Osteocyte (in vitro differentiated cells): ENCODE measurements at regions not wholly inside any gene's neighbourhood (a gene's known extent, or its start where the extent isn't known, plus 50 kb on each side); places are given as distances from the start of the nearest gene placed in this dataset.

Experiments
- DNase-seq: peaks from one replicate; pipeline ENCODE4 v3.0.0; 2021; ENCODE audit warnings: mixed read lengths; ENCODE audit not compliant: unreplicated experiment; ENCODE audit errors: extremely low spot score
- H3K27ac Mint-ChIP-seq: one replicate; pipeline ENCODE4 v1.8.0; 2021; ENCODE audit warnings: mild to moderate bottlenecking, mixed read lengths; ENCODE audit not compliant: unreplicated experiment
- H3K27me3 Mint-ChIP-seq: one replicate; pipeline ENCODE4 v1.8.0; 2021; ENCODE audit warnings: mixed read lengths; ENCODE audit not compliant: unreplicated experiment
- H3K36me3 Mint-ChIP-seq: one replicate; pipeline ENCODE4 v1.8.0; 2021; ENCODE audit warnings: mixed read lengths; ENCODE audit not compliant: unreplicated experiment
- H3K4me1 Mint-ChIP-seq: one replicate; pipeline ENCODE4 v1.8.0; 2021; ENCODE audit warnings: mixed read lengths; ENCODE audit not compliant: unreplicated experiment
- H3K4me3 Mint-ChIP-seq: one replicate; pipeline ENCODE4 v1.8.0; 2021; ENCODE audit warnings: mild to moderate bottlenecking, moderate library complexity, mixed read lengths; ENCODE audit not compliant: unreplicated experiment
- H3K9me3 Mint-ChIP-seq: one replicate; pipeline ENCODE4 v1.8.0; 2021; ENCODE audit warnings: mixed read lengths; ENCODE audit not compliant: unreplicated experiment
- CTCF ChIP-seq: fragments of 200-600 bp; sonication (generic); IDR thresholded peaks from 2 replicates; pipeline ENCODE4 v1.5.0; 2021; ENCODE audit warnings: antibody characterized with exemption, mild to moderate bottlenecking, moderate library complexity

- Mint-ChIP-seq H3K4me1 (no peaks in the 10 kb centered on the region), H3K27me3 (no peaks in the 10 kb centered on the region), H3K4me3 (no peak overlapping the region), H3K9me3 (no peaks in the 10 kb centered on the region), H3K27ac (no peak overlapping the region), H3K36me3 (no peaks in the 10 kb centered on the region)
- no peak for TF ChIP-seq CTCF
- DNase-seq, result no peak
Measured at GRCh38 chr20:11281768-11282167, 608.0 kb upstream of the JAG1 start.

- no peaks in the 10 kb centered on the region for H3K27me3 Mint-ChIP-seq
- no peak for DNase-seq
Measured at GRCh38 chr20:11287126-11287525, 613.3 kb upstream of the JAG1 start.

GRCh38 chr20:11296221-11296620, 621.5 kb upstream of the BTBD3 start:
- no peak overlapping the region for H3K4me3 Mint-ChIP-seq
- H3K27ac Mint-ChIP-seq, result no peak overlapping the region
- peaks cover 5% of the 10 kb centered on the region for H3K36me3 Mint-ChIP-seq
- peaks cover 2% of the 10 kb centered on the region for H3K4me1 Mint-ChIP-seq
- TF ChIP-seq CTCF, result no peak
- no peak for DNase-seq
- no peaks in the 10 kb centered on the region for H3K27me3 Mint-ChIP-seq
- peaks cover 3% of the 10 kb centered on the region for H3K9me3 Mint-ChIP-seq

More at GRCh38 chr20:11287126-11287525, 613.3 kb upstream of the JAG1 start:
- Mint-ChIP-seq H3K27ac (no peak overlapping the region), H3K36me3 (no peaks in the 10 kb centered on the region), H3K4me3 (no peak overlapping the region), H3K9me3 (no peaks in the 10 kb centered on the region), H3K4me1 (no peaks in the 10 kb centered on the region)
- TF ChIP-seq CTCF, result no peak

- peaks cover 5% of the 10 kb centered on the region for H3K36me3 Mint-ChIP-seq
- H3K4me1 Mint-ChIP-seq, result peaks cover 2% of the 10 kb centered on the region
- H3K4me3 Mint-ChIP-seq, result no peak overlapping the region
- TF ChIP-seq CTCF, result no peak
- no peak for DNase-seq
- peaks cover 3% of the 10 kb centered on the region for H3K9me3 Mint-ChIP-seq
- no peaks in the 10 kb centered on the region for H3K27me3 Mint-ChIP-seq
- no peak overlapping the region for H3K27ac Mint-ChIP-seq
Measured at GRCh38 chr20:11296951-11297350, 620.7 kb upstream of the BTBD3 start.

GRCh38 chr20:11301699-11302098, 616.0 kb upstream of the BTBD3 start:
- no peak overlapping the region for H3K4me3 Mint-ChIP-seq
- H3K36me3 Mint-ChIP-seq, result no peaks in the 10 kb centered on the region
- DNase-seq, result no peak
- TF ChIP-seq CTCF, result no peak
- no peaks in the 10 kb centered on the region for H3K9me3 Mint-ChIP-seq
- H3K27me3 Mint-ChIP-seq, result no peaks in the 10 kb centered on the region
- peaks cover 5% of the 10 kb centered on the region for H3K4me1 Mint-ChIP-seq
- H3K27ac Mint-ChIP-seq, result no peak overlapping the region
